ENCODE measurements at regions not wholly inside any gene's neighbourhood (a gene's known extent, or its start where the extent isn't known, plus 50 kb on each side); places are given as distances from the start of the nearest gene placed in this dataset.

- no peak for DNase-seq (ENCODE audit: low read depth, low spot score)
Observed at GRCh38 chr3:106261396-106261795, 392.6 kb upstream of the CBLB start.

- DNase-seq (ENCODE audit: low read depth, low spot score) = no peak
Observed at GRCh38 chr3:106261915-106262683, 393.3 kb upstream of the CBLB start.

DNA sequence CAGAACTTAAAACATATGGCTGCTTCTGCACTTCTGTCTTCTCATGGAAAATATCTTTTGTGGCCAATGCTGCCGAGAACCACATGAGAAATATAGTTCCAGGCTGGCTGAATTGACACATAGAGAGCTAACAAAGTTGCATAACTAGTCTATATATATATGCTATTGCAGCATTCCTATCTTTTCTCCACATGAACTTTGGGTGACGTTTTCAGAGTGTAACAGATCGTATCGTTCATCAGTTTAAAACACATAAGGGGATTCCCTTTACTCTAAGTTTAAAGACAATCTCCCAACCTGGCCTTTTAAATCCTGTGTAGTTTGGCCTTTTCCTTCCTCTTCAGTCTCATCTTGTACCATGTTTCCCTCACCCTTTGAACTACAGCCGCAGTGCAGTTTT is 394.2 kb upstream of the CBLB start:
- DNase-seq (ENCODE audit: low read depth, low spot score) = no peak

DNA sequence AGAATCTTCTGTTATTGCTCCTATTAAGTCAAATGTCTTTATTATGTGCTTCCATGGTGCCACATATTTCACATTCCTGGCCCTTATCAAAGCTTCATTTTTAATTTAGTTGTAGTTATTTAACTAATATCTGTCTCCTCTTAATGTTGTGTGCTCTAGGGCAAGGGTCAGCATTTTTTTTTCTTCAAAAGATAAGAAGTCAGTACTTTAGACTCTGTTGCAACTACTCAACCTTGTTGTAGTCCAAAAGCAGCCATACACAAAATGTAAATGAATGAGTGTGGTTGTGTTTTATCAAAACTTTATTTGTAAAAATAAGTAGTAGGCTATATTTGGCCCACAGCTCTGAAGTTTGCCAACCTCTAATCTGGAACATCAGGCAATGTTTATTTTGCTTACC is 394.7 kb upstream of the CBLB start:
- no peak for DNase-seq (ENCODE audit: low read depth, low spot score)

- no peak for DNase-seq (ENCODE audit: low read depth, low spot score)
Observed at GRCh38 chr3:106265704-106266103, 396.9 kb upstream of the CBLB start.

GRCh38 chr3:106268696-106269095 is 399.9 kb upstream of the CBLB start:
- no peak for DNase-seq (ENCODE audit: low read depth, low spot score)

- DNase-seq (ENCODE audit: low read depth, low spot score) = no peak
Observed at GRCh38 chr3:106272302-106272701, 403.5 kb upstream of the CBLB start.

GRCh38 chr3:106275592-106275991 is 406.8 kb upstream of the CBLB start:
- no peak for DNase-seq (ENCODE audit: low read depth, low spot score)

- DNase-seq (ENCODE audit: low read depth, low spot score) = no peak
Observed at GRCh38 chr3:106276151-106276550, 407.3 kb upstream of the CBLB start.

DNA sequence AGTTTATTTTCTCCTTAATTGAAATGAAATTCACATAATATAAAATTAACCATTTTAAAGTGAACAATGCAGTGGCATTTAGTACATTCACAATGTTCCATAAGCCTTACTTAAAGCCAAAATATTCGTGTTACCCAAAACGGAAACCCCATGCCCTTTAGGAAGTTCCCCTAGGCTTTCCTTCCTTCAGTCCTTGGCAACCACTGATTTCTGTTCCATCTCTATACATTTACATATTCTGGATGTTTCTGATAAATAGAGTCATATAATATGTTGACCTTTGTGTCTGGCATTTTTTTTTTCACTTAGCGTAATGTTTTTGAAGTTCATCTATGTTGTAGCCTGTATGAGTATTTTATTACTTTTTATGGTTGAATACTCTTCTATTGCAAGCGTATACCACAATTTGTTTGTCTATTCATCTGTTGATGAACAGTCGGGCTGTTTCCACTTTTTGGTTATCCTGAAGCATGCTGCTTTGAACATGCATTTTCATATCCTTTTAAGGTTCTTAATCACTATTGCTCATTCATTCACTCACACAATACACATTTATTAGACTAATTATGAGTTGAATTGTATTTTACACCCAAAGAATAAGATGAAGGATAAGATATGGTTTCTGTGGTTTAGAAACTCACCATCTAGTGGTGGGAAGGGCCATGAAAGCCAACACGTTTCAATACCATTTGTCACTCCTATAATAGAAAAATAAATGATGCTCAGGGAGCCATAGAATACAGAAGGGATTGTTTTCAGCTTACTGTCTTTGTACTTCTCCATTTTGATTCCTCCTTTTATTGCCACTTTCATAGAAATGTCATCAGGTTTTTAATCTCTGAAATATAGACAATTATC is 408.2 kb upstream of the CBLB start:
- DNase-seq (ENCODE audit: low read depth, low spot score) = no peak

DNA sequence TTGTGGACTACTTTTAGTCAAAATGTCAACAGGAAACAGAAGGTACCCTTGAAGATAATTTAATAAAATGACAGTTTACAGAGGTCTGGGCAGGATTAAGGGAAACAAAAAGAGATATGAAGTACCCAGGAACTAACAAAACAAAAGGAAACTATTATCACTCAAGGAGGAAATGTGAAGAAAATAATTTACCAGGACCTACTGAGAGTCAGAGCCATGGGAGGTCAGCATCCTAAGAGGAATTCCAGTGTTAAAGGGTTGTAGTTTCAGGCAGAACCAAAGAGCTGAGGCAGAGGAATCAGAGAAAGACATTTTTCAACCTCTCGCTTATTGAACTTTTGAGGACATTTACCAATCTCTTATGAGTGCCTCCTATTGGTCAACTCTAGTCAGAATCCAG is 408.9 kb upstream of the CBLB start:
- no peak for DNase-seq (ENCODE audit: low read depth, low spot score)

GRCh38 chr3:106281221-106281620 is 412.4 kb upstream of the CBLB start:
- DNase-seq (ENCODE audit: low read depth, low spot score) = no peak

DNA sequence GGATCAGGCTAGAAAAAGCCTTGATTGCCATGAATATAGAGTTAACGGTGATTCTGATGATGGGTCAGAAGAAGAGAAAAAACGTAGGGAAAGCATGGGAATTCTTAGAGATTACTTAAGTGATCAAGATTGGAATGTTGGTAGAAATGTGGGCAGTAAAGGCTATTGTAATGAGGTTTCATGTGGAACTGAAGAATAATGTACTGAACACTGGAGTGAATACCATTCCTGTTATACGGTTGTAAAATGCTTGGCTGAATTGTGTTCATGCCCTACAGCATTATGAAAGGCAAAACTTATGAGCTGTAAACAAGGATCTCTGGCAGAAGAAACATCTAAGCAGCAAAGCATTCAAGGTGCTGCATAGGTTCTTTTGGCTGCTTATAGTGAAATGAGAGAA is 414.1 kb upstream of the CBLB start:
- DNase-seq (ENCODE audit: low read depth, low spot score) = no peak

DNA sequence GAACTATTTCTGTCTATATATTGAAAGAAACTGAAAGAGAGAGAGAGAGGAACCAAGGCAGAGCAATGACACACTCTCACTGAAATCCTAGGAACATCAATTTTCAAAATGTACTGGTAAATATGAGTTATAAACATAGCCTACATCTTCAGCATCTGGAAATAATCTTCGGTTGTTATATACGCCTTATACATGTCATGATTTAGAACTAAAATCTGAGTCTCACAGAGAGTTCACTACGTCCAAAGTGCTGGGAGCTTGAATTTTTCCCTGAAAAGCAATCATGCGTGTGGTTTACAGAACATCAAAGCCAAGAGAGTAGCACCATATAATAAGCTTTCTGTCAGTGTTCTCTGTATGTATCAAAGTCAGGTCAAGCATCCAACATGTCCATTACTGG is 420.0 kb upstream of the CBLB start:
- DNase-seq (ENCODE audit: low read depth, low spot score) = no peak

DNA sequence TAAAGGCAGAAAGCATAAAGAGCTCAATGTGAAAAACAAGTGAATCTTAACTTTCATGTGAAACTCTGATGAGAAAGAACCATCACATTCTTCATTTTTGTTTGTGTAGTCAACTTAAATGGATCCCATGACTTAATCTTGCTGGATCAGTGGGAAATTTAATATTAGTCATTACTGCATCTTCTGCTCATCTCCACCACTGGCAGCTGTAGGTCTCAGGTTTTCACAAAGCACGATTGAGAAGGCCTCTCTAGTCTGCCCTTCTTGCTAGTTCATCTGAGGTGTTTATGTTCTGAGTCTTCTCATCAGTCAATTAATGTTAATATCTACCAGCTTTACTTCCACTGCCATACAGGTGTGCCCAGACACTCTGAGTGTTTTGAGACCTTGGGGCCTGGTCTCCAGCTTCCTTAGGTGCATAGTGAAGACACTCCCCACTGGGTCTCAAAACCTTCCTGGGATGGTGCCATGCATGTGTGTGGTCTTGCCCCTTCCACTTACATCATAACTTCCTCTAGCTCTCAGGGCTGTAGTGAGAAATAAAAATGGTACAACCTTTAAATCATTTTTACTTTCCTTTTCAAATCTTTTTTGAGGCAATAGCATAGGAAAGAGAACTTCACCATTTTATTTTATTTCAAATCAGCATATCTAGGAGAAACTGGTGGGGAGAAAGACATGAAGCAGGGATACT is 421.6 kb upstream of the CBLB start:
- no peak for DNase-seq (ENCODE audit: low read depth, low spot score)

GRCh38 chr3:106293161-106293560 is 424.3 kb upstream of the CBLB start:
- no peak for DNase-seq (ENCODE audit: low read depth, low spot score)

DNA sequence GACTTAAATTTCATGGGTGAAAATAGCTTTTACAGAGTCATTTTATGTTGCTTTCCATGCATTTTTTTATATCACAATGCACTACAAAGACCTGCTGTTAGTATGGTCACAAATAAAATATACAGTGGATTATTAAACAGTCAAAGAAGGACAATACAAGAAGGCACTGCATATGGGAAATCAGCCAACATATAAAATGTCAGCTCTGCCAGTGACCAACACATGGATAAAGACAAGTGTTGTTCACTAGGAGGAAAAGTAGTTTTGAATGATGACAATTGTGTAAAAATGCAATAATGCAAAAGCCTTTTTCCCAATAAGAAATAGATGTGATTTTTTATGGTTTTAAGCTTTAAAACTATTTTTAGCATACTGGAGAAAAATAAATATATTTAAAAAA is 425.3 kb upstream of the CBLB start:
- DNase-seq (ENCODE audit: low read depth, low spot score) = no peak

DNA sequence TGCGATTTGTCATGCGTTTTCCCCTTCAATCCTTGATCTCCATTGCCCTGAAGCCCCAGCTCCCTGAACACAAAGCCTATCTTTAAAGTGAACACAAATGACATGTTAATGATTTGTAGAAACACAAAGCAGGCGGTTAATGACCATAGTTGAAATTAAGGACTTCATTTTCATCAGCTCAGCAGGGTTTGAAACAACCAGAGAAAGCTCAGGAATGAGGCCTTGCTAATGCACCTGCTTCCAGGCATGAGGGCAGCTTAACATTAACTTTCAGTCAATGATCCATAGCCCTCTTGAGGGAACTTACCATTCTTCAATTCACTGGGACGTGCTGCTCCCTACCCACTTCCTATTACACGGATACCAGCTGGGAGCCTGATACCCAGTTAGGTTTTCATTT is 427.2 kb upstream of the CBLB start:
- DNase-seq (ENCODE audit: low read depth, low spot score) = no peak

- DNase-seq (ENCODE audit: low read depth, low spot score) = no peak
Observed at GRCh38 chr3:106299300-106300098, 430.7 kb upstream of the CBLB start.

DNA sequence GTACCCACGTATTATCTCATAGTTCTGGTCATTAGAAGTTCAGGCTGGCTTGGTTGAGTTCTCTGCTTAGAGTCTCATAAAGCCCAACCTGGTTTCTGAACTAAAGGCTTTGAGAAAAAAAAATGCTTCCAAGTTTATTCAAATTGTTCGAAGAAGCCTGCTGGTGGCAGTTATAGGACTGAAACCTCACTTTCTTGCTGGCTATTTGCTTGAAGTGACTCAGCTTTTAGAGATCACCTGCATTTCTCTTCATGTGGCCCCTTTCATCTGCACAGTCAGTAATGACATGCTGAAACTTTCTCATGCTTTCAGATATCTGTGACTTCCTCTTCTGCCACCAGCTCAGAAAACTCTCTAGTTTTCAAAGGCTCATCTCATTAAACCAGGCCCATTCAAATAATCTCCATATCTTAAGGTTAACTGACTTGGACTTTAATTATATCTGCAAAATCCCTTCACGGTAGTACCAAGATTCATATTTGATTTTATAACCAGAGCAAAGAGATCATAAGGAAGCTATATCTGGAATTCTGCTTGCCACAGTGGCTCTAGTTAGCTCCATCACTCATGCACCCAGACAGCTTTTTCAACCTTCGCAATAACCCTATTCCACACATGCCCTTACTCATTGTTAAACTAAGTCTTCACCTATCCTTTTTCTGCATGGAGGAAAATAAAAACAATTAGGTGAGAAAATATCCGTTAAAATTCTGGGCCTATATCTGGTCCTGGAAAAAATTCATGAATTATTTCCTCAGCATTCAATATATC is 433.8 kb upstream of the CBLB start:
- no peak for DNase-seq (ENCODE audit: low read depth, low spot score)

DNA sequence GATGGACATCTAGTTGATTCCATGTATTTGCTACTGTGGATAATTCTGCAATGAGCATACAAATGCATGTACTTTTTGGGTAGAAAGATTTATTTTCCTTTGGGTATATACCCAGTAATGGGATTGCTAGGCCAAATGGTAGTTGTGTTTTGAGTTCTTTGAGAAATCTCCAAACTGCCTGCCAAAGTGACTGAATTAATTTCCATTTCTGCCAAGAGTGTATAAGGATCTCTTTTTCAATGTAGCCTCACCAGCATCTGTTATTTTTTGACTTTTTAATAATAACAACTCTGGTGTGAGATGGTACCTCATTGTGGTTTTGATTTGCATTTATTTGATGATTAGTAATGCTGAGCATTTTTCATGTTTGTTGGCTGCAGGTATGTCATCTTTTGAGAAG is 435.0 kb upstream of the CBLB start:
- DNase-seq (ENCODE audit: low read depth, low spot score) = no peak

Measured in smooth muscle cell of the brain vasculature (primary cell).